ENCODE measurements at regions not wholly inside any gene's neighbourhood (a gene's known extent, or its start where the extent isn't known, plus 50 kb on each side); places are given as distances from the start of the nearest gene placed in this dataset.

- DNase-seq = peak; percentile 10
- Histone ChIP-seq H3K36me3 (replicated peaks; ENCODE audit: control insufficient read depth, insufficient read depth, low read length) (no peaks in the 10 kb centered on the region), H3K27me3 (ENCODE audit: control insufficient read depth, insufficient read depth, low read length) (peaks cover 2% of the 10 kb centered on the region), H3K4me3 (ENCODE audit: insufficient read depth, low read depth, low read length) (no peak overlapping the region)
Observed at GRCh38 chr1:53378061-53378460, 50.2 kb upstream of the LRP8 start.

- DNase-seq = peak; percentile 7
- Histone ChIP-seq H3K27me3 (ENCODE audit: control insufficient read depth, insufficient read depth, low read length) (peaks cover 5% of the 10 kb centered on the region), H3K4me3 (ENCODE audit: insufficient read depth, low read depth, low read length) (no peak overlapping the region), H3K36me3 (replicated peaks; ENCODE audit: control insufficient read depth, insufficient read depth, low read length) (no peaks in the 10 kb centered on the region)
Observed at GRCh38 chr1:53378932-53379661, 51.2 kb upstream of the LRP8 start.

GRCh38 chr1:53379662-53380002 lies 51.8 kb upstream of the LRP8 start:
- Histone ChIP-seq H3K4me3 (ENCODE audit: insufficient read depth, low read depth, low read length) (no peak overlapping the region), H3K36me3 (replicated peaks; ENCODE audit: control insufficient read depth, insufficient read depth, low read length) (no peaks in the 10 kb centered on the region), H3K27me3 (ENCODE audit: control insufficient read depth, insufficient read depth, low read length) (peaks cover 8% of the 10 kb centered on the region)
- no peak for DNase-seq

GRCh38 chr1:53380296-53380695 lies 52.4 kb upstream of the LRP8 start:
- no peak for DNase-seq
- Histone ChIP-seq H3K36me3 (replicated peaks; ENCODE audit: control insufficient read depth, insufficient read depth, low read length) (no peaks in the 10 kb centered on the region), H3K4me3 (ENCODE audit: insufficient read depth, low read depth, low read length) (no peak overlapping the region), H3K27me3 (ENCODE audit: control insufficient read depth, insufficient read depth, low read length) (peaks cover 8% of the 10 kb centered on the region)

- Histone ChIP-seq H3K36me3 (replicated peaks; ENCODE audit: control insufficient read depth, insufficient read depth, low read length) (no peaks in the 10 kb centered on the region), H3K27me3 (ENCODE audit: control insufficient read depth, insufficient read depth, low read length) (peaks cover 8% of the 10 kb centered on the region), H3K4me3 (ENCODE audit: insufficient read depth, low read depth, low read length) (no peak overlapping the region)
- DNase-seq = no peak
Observed at GRCh38 chr1:53381790-53382401, 54.0 kb upstream of the LRP8 start.

DNA sequence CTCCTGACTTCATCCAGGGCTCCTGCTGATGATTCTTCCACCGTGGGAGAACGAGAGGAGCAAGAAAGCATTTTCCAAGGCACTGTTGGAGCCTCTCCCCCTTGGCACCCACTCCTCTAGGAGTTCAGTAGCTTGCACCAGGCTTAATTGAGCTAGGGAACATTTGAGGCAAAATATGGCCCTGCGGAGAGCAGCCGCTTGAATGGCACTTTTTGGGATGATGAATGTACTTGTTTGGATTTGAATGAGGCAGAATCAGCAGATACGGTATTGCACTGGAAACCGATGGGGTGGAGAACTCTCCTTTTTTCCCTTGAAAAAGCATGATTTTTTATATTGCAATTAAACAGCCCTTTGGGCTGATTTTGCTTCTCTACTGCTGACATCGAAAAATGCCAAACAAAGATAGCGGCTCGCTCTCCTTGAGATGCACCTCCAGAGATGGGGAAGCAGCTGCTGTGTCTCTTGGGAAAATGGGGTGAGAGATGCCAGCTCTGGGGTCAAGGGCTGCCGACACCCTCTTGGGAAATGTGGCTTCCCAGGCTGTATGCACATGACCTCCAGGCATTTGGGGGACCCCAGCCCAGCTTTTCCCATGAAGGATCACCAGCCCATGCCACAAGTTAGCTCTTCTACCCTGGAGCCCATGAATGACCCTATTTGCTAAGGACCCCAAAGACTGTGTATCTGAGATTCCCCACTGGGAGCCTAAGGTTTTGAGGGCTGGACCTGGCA lies 55.4 kb upstream of the LRP8 start:
- DNase-seq = no peak
- H3K36me3 ChIP-seq (replicated peaks; ENCODE audit: control insufficient read depth, insufficient read depth, low read length) = no peaks in the 10 kb centered on the region
- peaks cover 8% of the 10 kb centered on the region; the same call in 1 of the 2 replicates for H3K27me3 ChIP-seq (ENCODE audit: control insufficient read depth, insufficient read depth, low read length)
- no peak overlapping the region for H3K4me3 ChIP-seq (ENCODE audit: insufficient read depth, low read depth, low read length)

DNA sequence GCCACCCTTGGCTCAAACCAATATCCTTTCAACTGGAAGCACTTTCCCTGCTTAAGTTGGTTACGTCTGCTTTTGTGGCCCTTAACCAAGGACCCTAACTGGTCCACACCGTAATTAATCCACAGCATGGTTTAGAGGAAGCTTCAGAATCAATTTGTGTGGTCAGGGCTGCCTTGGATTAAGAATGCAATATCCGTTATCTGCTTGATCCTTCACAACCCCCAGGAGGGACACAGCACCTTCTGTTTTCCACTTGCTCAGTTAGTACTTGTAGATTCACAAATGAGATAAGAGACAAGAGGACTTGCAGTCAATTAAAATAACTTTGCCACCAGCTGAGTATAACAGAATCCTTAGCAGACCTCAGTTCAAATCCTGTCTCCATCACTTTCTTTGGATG lies 56.9 kb upstream of the LRP8 start:
- Histone ChIP-seq H3K27me3 (ENCODE audit: control insufficient read depth, insufficient read depth, low read length) (peaks cover 8% of the 10 kb centered on the region; the same call in 1 of the 2 replicates), H3K4me3 (ENCODE audit: insufficient read depth, low read depth, low read length) (no peak overlapping the region), H3K36me3 (replicated peaks; ENCODE audit: control insufficient read depth, insufficient read depth, low read length) (no peaks in the 10 kb centered on the region)
- no peak for DNase-seq

GRCh38 chr1:53385276-53386225 lies 57.7 kb upstream of the LRP8 start:
- H3K27me3 ChIP-seq (ENCODE audit: control insufficient read depth, insufficient read depth, low read length) = peaks cover 6% of the 10 kb centered on the region; the same call in 1 of the 2 replicates
- no peaks in the 10 kb centered on the region for H3K36me3 ChIP-seq (replicated peaks; ENCODE audit: control insufficient read depth, insufficient read depth, low read length)
- no peak overlapping the region for H3K4me3 ChIP-seq (ENCODE audit: insufficient read depth, low read depth, low read length)
- no peak for DNase-seq

- H3K27me3 ChIP-seq (ENCODE audit: control insufficient read depth, insufficient read depth, low read length) = peaks cover 2% of the 10 kb centered on the region; the same call in 1 of the 2 replicates
- H3K4me3 ChIP-seq (ENCODE audit: insufficient read depth, low read depth, low read length) = no peak overlapping the region
- no peaks in the 10 kb centered on the region for H3K36me3 ChIP-seq (replicated peaks; ENCODE audit: control insufficient read depth, insufficient read depth, low read length)
- no peak for DNase-seq
Observed at GRCh38 chr1:53388963-53389362, 61.1 kb upstream of the LRP8 start.

GRCh38 chr1:53390261-53390660 lies 62.4 kb upstream of the LRP8 start:
- H3K36me3 ChIP-seq (replicated peaks; ENCODE audit: control insufficient read depth, insufficient read depth, low read length) = no peaks in the 10 kb centered on the region
- no peak for DNase-seq
- H3K4me3 ChIP-seq (ENCODE audit: insufficient read depth, low read depth, low read length) = no peak overlapping the region
- no peaks in the 10 kb centered on the region; the same call in 1 of the 2 replicates for H3K27me3 ChIP-seq (ENCODE audit: control insufficient read depth, insufficient read depth, low read length)

DNA sequence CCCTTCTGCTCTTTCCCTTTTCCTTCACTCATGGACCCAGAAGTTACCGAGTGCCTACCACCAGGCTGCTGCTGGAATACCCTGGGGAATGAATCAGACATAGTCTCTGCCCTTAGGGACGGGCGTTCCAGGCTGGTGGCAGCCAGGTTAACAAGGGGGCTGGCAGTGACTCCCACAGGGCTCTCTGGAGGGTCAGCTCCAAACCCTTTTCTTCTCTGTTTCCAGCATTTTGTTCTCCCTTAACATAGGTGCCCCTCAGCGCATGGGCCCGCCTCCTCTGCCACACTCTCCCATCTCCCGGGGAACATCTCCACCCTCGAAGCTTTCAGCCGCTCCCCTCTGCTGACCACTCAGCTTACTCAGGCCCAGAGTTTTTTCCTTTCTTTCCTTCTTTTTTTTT lies 62.9 kb upstream of the LRP8 start:
- H3K36me3 ChIP-seq (replicated peaks; ENCODE audit: control insufficient read depth, insufficient read depth, low read length) = no peaks in the 10 kb centered on the region
- no peaks in the 10 kb centered on the region; the same call in 1 of the 2 replicates for H3K27me3 ChIP-seq (ENCODE audit: control insufficient read depth, insufficient read depth, low read length)
- H3K4me3 ChIP-seq (ENCODE audit: insufficient read depth, low read depth, low read length) = no peak overlapping the region
- no peak for DNase-seq

GRCh38 chr1:53391296-53391695 lies 63.4 kb upstream of the LRP8 start:
- Histone ChIP-seq H3K36me3 (replicated peaks; ENCODE audit: control insufficient read depth, insufficient read depth, low read length) (no peaks in the 10 kb centered on the region), H3K4me3 (ENCODE audit: insufficient read depth, low read depth, low read length) (no peak overlapping the region), H3K27me3 (ENCODE audit: control insufficient read depth, insufficient read depth, low read length) (no peaks in the 10 kb centered on the region; the same call in 1 of the 2 replicates)
- DNase-seq = no peak

GRCh38 chr1:53391982-53392381 lies 64.1 kb upstream of the LRP8 start:
- no peak for DNase-seq
- Histone ChIP-seq H3K4me3 (ENCODE audit: insufficient read depth, low read depth, low read length) (no peak overlapping the region), H3K36me3 (replicated peaks; ENCODE audit: control insufficient read depth, insufficient read depth, low read length) (no peaks in the 10 kb centered on the region), H3K27me3 (ENCODE audit: control insufficient read depth, insufficient read depth, low read length) (no peaks in the 10 kb centered on the region; the same call in 1 of the 2 replicates)

DNA sequence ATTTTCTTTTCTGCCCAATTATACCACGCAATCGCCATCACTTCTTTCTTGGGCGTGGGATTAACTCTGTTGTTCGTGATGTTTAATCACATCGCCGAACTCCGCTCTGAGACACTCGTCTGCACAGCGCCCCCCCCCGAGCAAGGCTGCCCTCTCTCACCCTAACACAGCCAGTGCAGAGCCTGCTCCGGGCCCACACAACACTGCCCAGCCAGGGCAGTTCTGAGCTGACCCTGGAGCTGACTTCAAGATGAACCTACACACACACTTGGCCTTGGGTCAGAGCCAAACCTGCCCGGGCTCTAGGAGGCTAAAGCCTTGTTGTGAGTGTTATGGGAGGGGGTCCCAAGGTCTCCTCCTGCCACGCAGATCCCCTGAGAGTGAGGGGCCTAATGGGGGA lies 64.6 kb upstream of the LRP8 start:
- H3K36me3 ChIP-seq (replicated peaks; ENCODE audit: control insufficient read depth, insufficient read depth, low read length) = no peaks in the 10 kb centered on the region
- peak; percentile 64 for DNase-seq
- no peaks in the 10 kb centered on the region; the same call in 1 of the 2 replicates for H3K27me3 ChIP-seq (ENCODE audit: control insufficient read depth, insufficient read depth, low read length)
- no peak overlapping the region for H3K4me3 ChIP-seq (ENCODE audit: insufficient read depth, low read depth, low read length)

Data from H7 (cell line).